ENCODE measurements at regions not wholly inside any gene's neighbourhood (a gene's known extent, or its start where the extent isn't known, plus 50 kb on each side); places are given as distances from the start of the nearest gene placed in this dataset.

DNA sequence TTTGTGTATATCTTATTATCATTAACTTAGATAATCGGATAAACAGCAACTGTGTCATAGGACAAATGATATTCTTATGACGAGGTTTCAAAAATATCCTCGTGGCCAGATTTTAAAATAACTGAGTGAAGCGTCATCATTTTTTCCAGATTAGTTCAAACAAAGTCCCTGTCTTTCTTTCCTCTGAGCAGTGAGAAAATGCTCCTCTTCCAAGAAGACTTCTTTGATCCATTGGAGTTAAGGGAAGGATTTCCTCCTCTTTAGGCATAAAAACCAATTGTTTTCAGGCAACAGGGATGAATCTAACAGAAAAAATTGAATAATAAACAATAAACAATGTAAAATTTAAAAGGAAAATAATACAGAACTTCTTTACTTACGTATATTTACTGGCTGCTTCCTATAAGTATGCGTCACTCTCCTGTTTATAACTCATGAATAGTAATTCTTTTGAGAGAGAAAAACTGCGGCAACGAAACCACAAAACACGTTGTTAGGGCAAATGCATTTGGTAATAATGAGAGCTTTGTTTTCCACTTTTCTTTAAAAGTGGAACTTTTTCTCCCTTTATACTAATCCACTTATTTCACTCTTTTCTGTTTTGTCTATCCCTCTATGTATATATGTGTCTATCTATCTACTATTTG lies 419.4 kb upstream of the ONECUT1 start:
- Histone ChIP-seq H3K4me2 (no peak overlapping the region), H3K27ac (no peak overlapping the region), H3K4me3 (no peak overlapping the region), H3K9me3 (no peaks in the 10 kb centered on the region), H3K4me1 (0 out of 3 replicates have a peak, but pooled peaks cover 2% of the 10 kb centered on the region)
- TF ChIP-seq, protein P1, sequence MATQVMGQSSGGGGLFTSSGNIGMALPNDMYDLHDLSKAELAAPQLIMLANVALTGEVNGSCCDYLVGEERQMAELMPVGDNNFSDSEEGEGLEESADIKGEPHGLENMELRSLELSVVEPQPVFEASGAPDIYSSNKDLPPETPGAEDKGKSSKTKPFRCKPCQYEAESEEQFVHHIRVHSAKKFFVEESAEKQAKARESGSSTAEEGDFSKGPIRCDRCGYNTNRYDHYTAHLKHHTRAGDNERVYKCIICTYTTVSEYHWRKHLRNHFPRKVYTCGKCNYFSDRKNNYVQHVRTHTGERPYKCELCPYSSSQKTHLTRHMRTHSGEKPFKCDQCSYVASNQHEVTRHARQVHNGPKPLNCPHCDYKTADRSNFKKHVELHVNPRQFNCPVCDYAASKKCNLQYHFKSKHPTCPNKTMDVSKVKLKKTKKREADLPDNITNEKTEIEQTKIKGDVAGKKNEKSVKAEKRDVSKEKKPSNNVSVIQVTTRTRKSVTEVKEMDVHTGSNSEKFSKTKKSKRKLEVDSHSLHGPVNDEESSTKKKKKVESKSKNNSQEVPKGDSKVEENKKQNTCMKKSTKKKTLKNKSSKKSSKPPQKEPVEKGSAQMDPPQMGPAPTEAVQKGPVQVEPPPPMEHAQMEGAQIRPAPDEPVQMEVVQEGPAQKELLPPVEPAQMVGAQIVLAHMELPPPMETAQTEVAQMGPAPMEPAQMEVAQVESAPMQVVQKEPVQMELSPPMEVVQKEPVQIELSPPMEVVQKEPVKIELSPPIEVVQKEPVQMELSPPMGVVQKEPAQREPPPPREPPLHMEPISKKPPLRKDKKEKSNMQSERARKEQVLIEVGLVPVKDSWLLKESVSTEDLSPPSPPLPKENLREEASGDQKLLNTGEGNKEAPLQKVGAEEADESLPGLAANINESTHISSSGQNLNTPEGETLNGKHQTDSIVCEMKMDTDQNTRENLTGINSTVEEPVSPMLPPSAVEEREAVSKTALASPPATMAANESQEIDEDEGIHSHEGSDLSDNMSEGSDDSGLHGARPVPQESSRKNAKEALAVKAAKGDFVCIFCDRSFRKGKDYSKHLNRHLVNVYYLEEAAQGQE (IDR thresholded peaks at IDR 0.05) = no peak
- TF ChIP-seq RNF2 (IDR thresholded peaks at IDR 0.05; ENCODE audit: borderline replicate concordance, low read depth) (no peak), CBX2 (IDR thresholded peaks at IDR 0.05; ENCODE audit: borderline replicate concordance, low read depth) (no peak), EHF (CRISPR knock-in tag; IDR thresholded peaks at IDR 0.05) (no peak), HEYL (CRISPR knock-in tag; IDR thresholded peaks at IDR 0.05) (no peak), MAZ (IDR thresholded peaks at IDR 0.05; ENCODE audit: borderline replicate concordance, low read depth, low read length) (no peak), ZSCAN20 (CRISPR knock-in tag; IDR thresholded peaks at IDR 0.05) (no peak), ZC3H11A (IDR thresholded peaks at IDR 0.05) (no peak), ZNF302 (CRISPR knock-in tag; IDR thresholded peaks at IDR 0.05) (no peak), HOXA7 (CRISPR knock-in tag; IDR thresholded peaks at IDR 0.05) (no peak)
- TF ChIP-seq, protein P2, sequence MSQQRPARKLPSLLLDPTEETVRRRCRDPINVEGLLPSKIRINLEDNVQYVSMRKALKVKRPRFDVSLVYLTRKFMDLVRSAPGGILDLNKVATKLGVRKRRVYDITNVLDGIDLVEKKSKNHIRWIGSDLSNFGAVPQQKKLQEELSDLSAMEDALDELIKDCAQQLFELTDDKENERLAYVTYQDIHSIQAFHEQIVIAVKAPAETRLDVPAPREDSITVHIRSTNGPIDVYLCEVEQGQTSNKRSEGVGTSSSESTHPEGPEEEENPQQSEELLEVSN (IDR thresholded peaks at IDR 0.05; ENCODE audit: borderline replicate concordance, low read depth) = no peak
- TF ChIP-seq, protein P3, sequence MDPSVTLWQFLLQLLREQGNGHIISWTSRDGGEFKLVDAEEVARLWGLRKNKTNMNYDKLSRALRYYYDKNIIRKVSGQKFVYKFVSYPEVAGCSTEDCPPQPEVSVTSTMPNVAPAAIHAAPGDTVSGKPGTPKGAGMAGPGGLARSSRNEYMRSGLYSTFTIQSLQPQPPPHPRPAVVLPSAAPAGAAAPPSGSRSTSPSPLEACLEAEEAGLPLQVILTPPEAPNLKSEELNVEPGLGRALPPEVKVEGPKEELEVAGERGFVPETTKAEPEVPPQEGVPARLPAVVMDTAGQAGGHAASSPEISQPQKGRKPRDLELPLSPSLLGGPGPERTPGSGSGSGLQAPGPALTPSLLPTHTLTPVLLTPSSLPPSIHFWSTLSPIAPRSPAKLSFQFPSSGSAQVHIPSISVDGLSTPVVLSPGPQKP (IDR thresholded peaks at IDR 0.05; ENCODE audit: low read depth, low read length) = no peak
- ATAC-seq (no peak), FAIRE-seq (no peak), DNase-seq (ENCODE audit: low read depth in 1 of 2, low spot score in 1 of 2) (no peak)
- CTCF ChIA-PET = interaction anchor here (1.0 to 4.0 kb wide), 4 partner anchors 12 to 429 kb away, joined by 3 to 26 read pairs (median 6); no protein-coding TSS in a partner anchor
- WGBS (ENCODE audit: missing lambda C conversion rate) = 56% methylated on average over 9 of the region's 9 CpGs
- POLR2A ChIA-PET = no interaction called here

DNA sequence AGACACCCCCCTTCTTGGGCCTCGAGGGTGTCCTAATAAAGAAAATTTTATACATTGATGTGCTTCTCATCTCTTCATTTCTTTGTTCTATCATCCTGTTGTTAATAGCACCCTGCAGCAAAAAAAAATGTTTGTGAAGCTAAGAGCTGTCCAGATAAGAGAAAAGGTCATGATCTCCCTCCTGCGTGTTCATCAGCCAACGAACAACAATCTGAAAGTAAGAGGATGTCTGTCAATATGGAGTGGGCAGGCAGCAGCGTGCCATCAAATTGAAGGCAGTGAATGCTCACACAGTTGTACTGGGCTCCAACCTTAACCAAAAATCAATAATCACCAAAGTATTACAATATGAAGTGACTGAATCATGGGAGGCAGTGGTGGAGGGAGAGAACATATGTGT lies 418.6 kb upstream of the ONECUT1 start:
- H3K27ac ChIP-seq = no peak overlapping the region
- no peak for ATAC-seq

DNA sequence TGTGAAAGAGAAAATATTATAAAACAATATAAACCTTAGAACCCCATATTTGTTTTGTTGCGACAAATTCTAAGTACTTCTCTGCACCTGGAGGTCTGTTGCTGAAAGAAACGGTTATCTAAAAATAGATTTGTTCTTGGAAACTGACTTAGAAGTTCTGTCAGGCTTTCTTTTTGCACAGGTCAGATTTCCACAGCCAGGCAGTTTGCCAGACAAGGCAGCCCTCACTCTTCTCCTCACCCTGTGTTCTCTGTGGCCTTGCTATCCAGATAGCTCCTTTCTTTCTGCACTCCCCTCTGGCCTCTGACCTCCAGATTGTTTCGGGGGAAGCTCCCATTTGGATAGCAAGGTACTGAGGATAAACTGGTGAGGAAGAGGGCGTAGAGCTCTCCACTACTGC lies 413.3 kb upstream of the ONECUT1 start:
- no peak overlapping the region for H3K4me2 ChIP-seq
- H3K27ac ChIP-seq = no peak overlapping the region
- H3K4me1 ChIP-seq = no peaks in the 10 kb centered on the region
- no peaks in the 10 kb centered on the region for H3K9me3 ChIP-seq
- DNase-seq (ENCODE audit: low read depth in 1 of 2, low spot score in 1 of 2) = no peak
- ChIA-PET POLR2A (no interaction called here), CTCF (interaction anchor here (1.3 to 1.7 kb wide), 3 partner anchors 14 to 422 kb away, joined by 5 to 6 read pairs (median 5); no protein-coding TSS in a partner anchor)
- H3K4me3 ChIP-seq = no peak overlapping the region
- ATAC-seq = no peak
- WGBS (ENCODE audit: missing lambda C conversion rate) = 35% methylated on average over 4 of the region's 4 CpGs
- TF ChIP-seq CHD4 (IDR thresholded peaks at IDR 0.05; ENCODE audit: borderline replicate concordance) (no peak), RAD21 (conservative IDR thresholded peaks at IDR 0.05 in 1 of 2, IDR thresholded peaks at IDR 0.05 in 1 of 2) (no peak), ZSCAN20 (CRISPR knock-in tag; IDR thresholded peaks at IDR 0.05) (no peak), EP300 (IDR thresholded peaks at IDR 0.05) (no peak), CBX2 (IDR thresholded peaks at IDR 0.05; ENCODE audit: borderline replicate concordance, low read depth) (no peak), MAZ (IDR thresholded peaks at IDR 0.05; ENCODE audit: borderline replicate concordance, low read depth, low read length) (no peak), TP53 (CRISPR knock-in tag; IDR thresholded peaks at IDR 0.05) (no peak), BHLHE40 (IDR thresholded peaks at IDR 0.05; ENCODE audit: low read depth, low read length) (no peak), JUN (IDR thresholded peaks at IDR 0.05) (no peak), SMC3 (IDR thresholded peaks at IDR 0.05) (no peak), HOXB13 (CRISPR knock-in tag; IDR thresholded peaks at IDR 0.05; ENCODE audit: low read depth) (no peak), TFCP2L1 (CRISPR knock-in tag; IDR thresholded peaks at IDR 0.05) (no peak), SREBF2 (IDR thresholded peaks at IDR 0.05) (no peak)
- TF ChIP-seq, protein P4, sequence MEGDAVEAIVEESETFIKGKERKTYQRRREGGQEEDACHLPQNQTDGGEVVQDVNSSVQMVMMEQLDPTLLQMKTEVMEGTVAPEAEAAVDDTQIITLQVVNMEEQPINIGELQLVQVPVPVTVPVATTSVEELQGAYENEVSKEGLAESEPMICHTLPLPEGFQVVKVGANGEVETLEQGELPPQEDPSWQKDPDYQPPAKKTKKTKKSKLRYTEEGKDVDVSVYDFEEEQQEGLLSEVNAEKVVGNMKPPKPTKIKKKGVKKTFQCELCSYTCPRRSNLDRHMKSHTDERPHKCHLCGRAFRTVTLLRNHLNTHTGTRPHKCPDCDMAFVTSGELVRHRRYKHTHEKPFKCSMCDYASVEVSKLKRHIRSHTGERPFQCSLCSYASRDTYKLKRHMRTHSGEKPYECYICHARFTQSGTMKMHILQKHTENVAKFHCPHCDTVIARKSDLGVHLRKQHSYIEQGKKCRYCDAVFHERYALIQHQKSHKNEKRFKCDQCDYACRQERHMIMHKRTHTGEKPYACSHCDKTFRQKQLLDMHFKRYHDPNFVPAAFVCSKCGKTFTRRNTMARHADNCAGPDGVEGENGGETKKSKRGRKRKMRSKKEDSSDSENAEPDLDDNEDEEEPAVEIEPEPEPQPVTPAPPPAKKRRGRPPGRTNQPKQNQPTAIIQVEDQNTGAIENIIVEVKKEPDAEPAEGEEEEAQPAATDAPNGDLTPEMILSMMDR (IDR thresholded peaks at IDR 0.05) = no peak
- no peak for FAIRE-seq

More for the DNA sequence above, 418.6 kb upstream of the ONECUT1 start:
- Histone ChIP-seq H3K4me3 (no peak overlapping the region), H3K4me1 (0 out of 3 replicates have a peak, but pooled peaks cover 2% of the 10 kb centered on the region), H3K9me3 (no peaks in the 10 kb centered on the region), H3K4me2 (no peak overlapping the region)
- DNase-seq (ENCODE audit: low read depth in 1 of 2, low spot score in 1 of 2) (no peak), FAIRE-seq (peak; percentile 63)
- TF ChIP-seq RAD21 (conservative IDR thresholded peaks at IDR 0.05 in 1 of 2, IDR thresholded peaks at IDR 0.05 in 1 of 2) (no peak), KDM1A (IDR thresholded peaks at IDR 0.05; ENCODE audit: low read depth) (no peak), EHF (CRISPR knock-in tag; IDR thresholded peaks at IDR 0.05) (no peak), RFX5 (IDR thresholded peaks at IDR 0.05) (no peak), JUNB (IDR thresholded peaks at IDR 0.05) (no peak)
- ChIA-PET POLR2A (no interaction called here), CTCF (interaction anchor here (4.0 kb wide), 1 partner anchor 11 kb away, joined by 26 read pairs; no protein-coding TSS in a partner anchor)
- 34% methylated on average over 4 of the region's 4 CpGs for WGBS (ENCODE audit: missing lambda C conversion rate)
